A549 (cell line): ENCODE measurements at regions not wholly inside any gene's neighbourhood (a gene's known extent, or its start where the extent isn't known, plus 50 kb on each side); places are given as distances from the start of the nearest gene placed in this dataset.

Experiments
- JUN ChIP-seq, 2 experiments: fragments of >200 bp; sonication (Bioruptor Twin); formaldehyde crosslinking; IDR thresholded peaks; 2 replicates in 1 of 2; 3 replicates in 1 of 2; pipeline ENCODE4 v1.6.1; 2016 to 2017
- NPAS2 ChIP-seq: fragments of 250-450 bp; sonication (Bioruptor Pico); IDR thresholded peaks from 2 replicates; pipeline ENCODE4 v1.8.0; 2022; ENCODE audit warnings: mild to moderate bottlenecking, moderate library complexity, borderline replicate concordance
- RNF2 ChIP-seq: fragments of 200-600 bp; sonication (generic); IDR thresholded peaks from 2 replicates; pipeline ENCODE4 v1.6.1; 2016; ENCODE audit warnings: low read depth, mild to moderate bottlenecking, antibody characterized with exemption, moderate library complexity, borderline replicate concordance

DNA sequence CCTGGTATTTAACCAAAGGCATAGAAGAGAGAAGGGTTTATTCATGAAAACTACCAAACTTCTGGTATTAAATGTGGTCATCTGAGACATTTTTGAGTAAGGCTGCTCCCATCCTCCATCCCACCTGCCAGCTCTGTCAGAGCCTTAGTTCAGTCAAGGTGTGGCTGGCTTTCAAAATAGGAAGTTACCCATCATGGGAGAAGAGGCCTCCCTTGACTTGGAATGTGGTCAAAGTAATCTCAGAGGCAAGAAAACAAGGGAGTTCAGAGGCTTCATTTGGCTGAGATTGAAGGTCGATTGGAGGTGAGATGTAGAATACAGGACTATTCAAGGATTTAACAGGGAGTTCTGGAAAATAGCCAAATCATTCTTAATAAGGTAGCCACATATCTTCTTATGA lies 540.4 kb upstream of the ARRDC4 start:
- no peak for TF ChIP-seq JUN (IDR thresholded peaks at IDR 0.05)
- TF ChIP-seq RNF2, result no peak
- TF ChIP-seq NPAS2, result no peak
